ENCODE measurements at regions not wholly inside any gene's neighbourhood (a gene's known extent, or its start where the extent isn't known, plus 50 kb on each side); places are given as distances from the start of the nearest gene placed in this dataset.

DNA sequence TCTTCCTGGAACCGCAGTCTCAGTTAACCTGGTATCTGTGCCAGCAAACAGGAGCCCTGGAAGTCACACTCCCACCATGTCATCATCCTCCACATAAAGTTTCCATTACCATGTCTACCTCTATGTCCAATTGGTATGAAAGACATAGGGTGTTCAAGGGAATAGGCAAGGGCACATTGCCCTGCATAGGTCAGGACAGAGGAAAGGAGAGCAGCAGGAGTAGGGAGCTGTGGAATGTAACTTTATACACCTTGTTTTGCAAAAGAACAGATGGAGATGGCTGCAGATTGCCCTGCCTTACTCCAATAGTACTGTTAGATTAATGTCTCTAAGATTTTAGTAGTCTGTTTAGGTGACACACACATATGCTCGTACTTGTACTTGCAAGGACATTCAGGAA lies 1056.4 kb downstream of the NTRK3 start (continued):
- TF ChIP-seq TCF12 (IDR thresholded peaks at IDR 0.05; ENCODE audit: low read depth, low read length) = no peak

GRCh38 chr15:87197981-87198380 lies 1058.6 kb downstream of the NTRK3 start:
- no peaks in the 10 kb centered on the region for H3K23me2 ChIP-seq (ENCODE audit: low read depth, low read length)
- no peak overlapping the region for H3K27ac ChIP-seq (ENCODE audit: low read depth, low read length)
- H3K4me2 ChIP-seq (ENCODE audit: insufficient read depth in 1 of 2, low read depth in 2 of 2, low read length in 2 of 2) = no peak overlapping the region
- H3K4me1 ChIP-seq (replicated peaks in 1 of 4; ENCODE audit: control insufficient read depth in 3 of 4, insufficient read depth in 4 of 4, low read length in 3 of 4) = peaks cover 0 to 5% (median under 1%) of the 10 kb centered on the region in 4 experiments; a peak in 1 of 7 replicates
- DNase-seq (ENCODE audit: low read depth in 1 of 2, low spot score in 2 of 2) (no peak), FAIRE-seq (no peak)
- POLR2A ChIA-PET (ENCODE audit: partially characterized antibody) = no interaction called here
- WGBS, 2 experiments (ENCODE audit: extremely low coverage in 1 of 2, insufficient coverage in 1 of 2, insufficient read length in 1 of 2, insufficient replicate concordance in 2 of 2, low coverage in 1 of 2, low lambda C conversion rate in 2 of 2, missing lambda C conversion rate in 1 of 2) = 93% methylated on average over 3 of the region's 3 CpGs; no CpG with 5 or more reads in 1 of the 2 experiments
- no peak overlapping the region for H2BK20ac ChIP-seq (ENCODE audit: low read length)
- no peak overlapping the region for H3K56ac ChIP-seq (replicated peaks; ENCODE audit: insufficient read length, low read depth, low read length)
- H2BK15ac ChIP-seq (ENCODE audit: low read length) = no peak overlapping the region
- CTCF ChIA-PET (ENCODE audit: partially characterized antibody) = no interaction called here
- no peak overlapping the region for H3K9ac ChIP-seq (replicated peaks in 1 of 4; ENCODE audit: extremely low read depth in 1 of 4, low read depth in 3 of 4, low read length in 3 of 4)
- no peaks in the 10 kb centered on the region for H3K79me1 ChIP-seq (ENCODE audit: low read depth, low read length)
- H3K18ac ChIP-seq (ENCODE audit: extremely low read depth, low read length) = no peak overlapping the region
- no peak overlapping the region for H2BK12ac ChIP-seq (ENCODE audit: low read depth, low read length)
- H3K14ac ChIP-seq (ENCODE audit: insufficient read length) = no peak overlapping the region
- no peak overlapping the region for H2BK120ac ChIP-seq (replicated peaks; ENCODE audit: low read depth, low read length)
- H3K27me3 ChIP-seq (replicated peaks in 1 of 4; ENCODE audit: control insufficient read depth in 3 of 4, extremely low read depth in 1 of 4, insufficient read depth in 3 of 4, low read length in 3 of 4) = no peaks in the 10 kb centered on the region
- H4K8ac ChIP-seq (ENCODE audit: extremely low read depth, insufficient read depth, low read length) = no peak overlapping the region
- H4K20me1 ChIP-seq (replicated peaks in 1 of 2; ENCODE audit: control insufficient read depth in 1 of 2, insufficient read depth in 2 of 2, low read length in 2 of 2) = no peaks in the 10 kb centered on the region
- no peak overlapping the region for H4K5ac ChIP-seq (ENCODE audit: insufficient read length, low read depth, low read length)
- H2AFZ ChIP-seq (ENCODE audit: low read length) = no peak overlapping the region
- H3K9me3 ChIP-seq (ENCODE audit: insufficient read depth in 2 of 2, low read depth in 1 of 2, low read length in 1 of 2) = no peaks in the 10 kb centered on the region
- H3K23ac ChIP-seq (ENCODE audit: insufficient read length) = no peak overlapping the region
- H3K4ac ChIP-seq (replicated peaks; ENCODE audit: insufficient read length, low read depth, low read length) = no peak overlapping the region
- no peak overlapping the region for H2BK5ac ChIP-seq (ENCODE audit: low read depth, low read length)
- H2AK5ac ChIP-seq (ENCODE audit: low read depth, low read length) = no peak overlapping the region
- H4K91ac ChIP-seq (replicated peaks; ENCODE audit: insufficient read length, low read length) = no peak overlapping the region
- H3K79me2 ChIP-seq (ENCODE audit: control insufficient read depth in 1 of 2, insufficient read depth in 2 of 2, low read length in 2 of 2) = no peaks in the 10 kb centered on the region
- H3K4me3 ChIP-seq (ENCODE audit: extremely low read depth in 1 of 4, insufficient read depth in 2 of 4, low read depth in 3 of 4, low read length in 4 of 4) = no peak overlapping the region
- no peaks in the 10 kb centered on the region for H3K36me3 ChIP-seq (ENCODE audit: control insufficient read depth in 2 of 4, insufficient read depth in 4 of 4, low read length in 3 of 4)
- no peak for TF ChIP-seq SIX5 (IDR thresholded peaks at IDR 0.05; ENCODE audit: low read depth, low read length)
- no peak for TF ChIP-seq PHF8 (conservative IDR thresholded peaks at IDR 0.05; ENCODE audit: low read depth, low read length)
- no peak for TF ChIP-seq RAD21 (IDR thresholded peaks at IDR 0.05 in 1 of 2, conservative IDR thresholded peaks at IDR 0.05 in 1 of 2; ENCODE audit: low read depth in 2 of 2, low read length in 2 of 2)
- TF ChIP-seq FOSL1 (IDR thresholded peaks at IDR 0.05; ENCODE audit: insufficient read depth, low read depth, low read length) = no peak
- TF ChIP-seq NRF1 (IDR thresholded peaks at IDR 0.05; ENCODE audit: low read depth, low read length) = no peak
- no peak for TF ChIP-seq CTBP2 (IDR thresholded peaks at IDR 0.05; ENCODE audit: borderline replicate concordance, insufficient read depth, insufficient read length, low read length)
- TF ChIP-seq YY1 (IDR thresholded peaks at IDR 0.05; ENCODE audit: low read depth, low read length) = no peak
- TF ChIP-seq, protein P1, sequence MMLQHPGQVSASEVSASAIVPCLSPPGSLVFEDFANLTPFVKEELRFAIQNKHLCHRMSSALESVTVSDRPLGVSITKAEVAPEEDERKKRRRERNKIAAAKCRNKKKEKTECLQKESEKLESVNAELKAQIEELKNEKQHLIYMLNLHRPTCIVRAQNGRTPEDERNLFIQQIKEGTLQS (IDR thresholded peaks at IDR 0.05; ENCODE audit: insufficient read depth, low read depth, low read length) = no peak
- TF ChIP-seq TCF12 (IDR thresholded peaks at IDR 0.05; ENCODE audit: low read depth, low read length) = no peak
- TF ChIP-seq MAFK (IDR thresholded peaks at IDR 0.05; ENCODE audit: low read depth, low read length) = no peak
- no peak for TF ChIP-seq SUZ12 (IDR thresholded peaks at IDR 0.05; ENCODE audit: low read length)
- no peak for TF ChIP-seq SP4 (IDR thresholded peaks at IDR 0.05; ENCODE audit: low read length)
